A549 (cell line): ENCODE measurements at regions not wholly inside any gene's neighbourhood (a gene's known extent, or its start where the extent isn't known, plus 50 kb on each side); places are given as distances from the start of the nearest gene placed in this dataset.

Source experiments
- CBX8 ChIP-seq: fragments of 200-600 bp; sonication (generic); IDR thresholded peaks from 2 replicates; pipeline ENCODE4 v1.6.1; 2016
- CEBPB ChIP-seq, 2 experiments: fragments of >200 bp in 1 of 2; sonication (Bioruptor Twin) in 1 of 2; formaldehyde crosslinking in 1 of 2; IDR thresholded peaks; 2 replicates each; pipeline ENCODE4 v1.6.1; 2012 to 2016
- CTCF ChIP-seq: fragments of >200 bp; sonication (Bioruptor Twin); formaldehyde crosslinking; IDR thresholded peaks from 3 replicates; pipeline ENCODE4 v1.5.1; 2016
- EP300 ChIP-seq, 2 experiments: fragments of >200 bp; sonication (Bioruptor Twin); formaldehyde crosslinking; IDR thresholded peaks; 2 replicates in 1 of 2; 3 replicates in 1 of 2; pipeline ENCODE4 v1.6.1; 2016 to 2017
- HDAC2 ChIP-seq: fragments of 200-600 bp; sonication (generic); IDR thresholded peaks from 2 replicates; pipeline ENCODE4 v1.6.1; 2016
- HOXB13 ChIP-seq: fragments of 250-450 bp; sonication (Bioruptor Pico); IDR thresholded peaks from 2 replicates; pipeline ENCODE4 v1.5.0; 2020; ENCODE audit warnings: low read depth, mild to moderate bottlenecking, moderate library complexity
- JUN ChIP-seq, 2 experiments: fragments of >200 bp; sonication (Bioruptor Twin); formaldehyde crosslinking; IDR thresholded peaks; 2 replicates in 1 of 2; 3 replicates in 1 of 2; pipeline ENCODE4 v1.6.1; 2016 to 2017
- JUNB ChIP-seq: fragments of >200 bp; sonication (Bioruptor Twin); formaldehyde crosslinking; IDR thresholded peaks from 2 replicates; pipeline ENCODE4 v1.6.1; 2016
- MAFK ChIP-seq: fragments of 450-650 bp; IDR thresholded peaks from 2 replicates; pipeline ENCODE4 v1.6.1; 2014; ENCODE audit not compliant: partially characterized antibody
- POLR2A ChIP-seq: IDR thresholded peaks from 2 replicates; pipeline ENCODE4 v1.6.1; 2012; ENCODE audit warnings: mild to moderate bottlenecking, low read length
- RNF2 ChIP-seq: fragments of 200-600 bp; sonication (generic); IDR thresholded peaks from 2 replicates; pipeline ENCODE4 v1.6.1; 2016; ENCODE audit warnings: low read depth, mild to moderate bottlenecking, antibody characterized with exemption, moderate library complexity, borderline replicate concordance
- TF ChIP-seq, protein P1 (sequence below): fragments of 200-600 bp; sonication (generic); IDR thresholded peaks from 2 replicates; pipeline ENCODE4 v1.6.1; 2016; ENCODE audit warnings: antibody characterized with exemption, mild to moderate bottlenecking, moderate library complexity

DNA sequence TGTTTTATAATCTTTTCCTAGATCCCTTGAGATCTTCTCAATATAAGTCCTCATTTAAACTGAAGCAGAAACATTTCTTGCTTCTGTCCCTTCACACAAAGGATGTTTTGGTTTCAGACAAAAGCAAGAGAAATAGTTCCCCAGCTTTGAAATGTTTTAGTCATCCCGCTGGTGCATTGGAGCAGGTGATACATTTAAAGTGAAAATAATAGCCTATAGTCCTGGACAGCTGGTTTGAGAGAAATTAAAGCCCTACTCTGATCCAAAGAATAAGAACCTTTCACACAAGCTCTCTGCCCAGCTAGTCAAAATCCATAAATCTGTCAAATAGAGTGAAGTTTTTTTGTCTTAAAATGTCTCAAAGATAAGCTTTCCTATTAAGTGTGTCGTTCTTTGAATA, 79.4 kb downstream of the LUZP4 start:
- TF ChIP-seq CTCF (no peak), JUN (IDR thresholded peaks at IDR 0.05) (no peak), CEBPB (IDR thresholded peaks at IDR 0.05) (no peak), HOXB13 (no peak), HDAC2 (no peak), POLR2A (no peak), JUNB (no peak), MAFK (no peak), CBX8 (no peak), EP300 (IDR thresholded peaks at IDR 0.05) (no peak), RNF2 (no peak)
- TF ChIP-seq, protein P1, sequence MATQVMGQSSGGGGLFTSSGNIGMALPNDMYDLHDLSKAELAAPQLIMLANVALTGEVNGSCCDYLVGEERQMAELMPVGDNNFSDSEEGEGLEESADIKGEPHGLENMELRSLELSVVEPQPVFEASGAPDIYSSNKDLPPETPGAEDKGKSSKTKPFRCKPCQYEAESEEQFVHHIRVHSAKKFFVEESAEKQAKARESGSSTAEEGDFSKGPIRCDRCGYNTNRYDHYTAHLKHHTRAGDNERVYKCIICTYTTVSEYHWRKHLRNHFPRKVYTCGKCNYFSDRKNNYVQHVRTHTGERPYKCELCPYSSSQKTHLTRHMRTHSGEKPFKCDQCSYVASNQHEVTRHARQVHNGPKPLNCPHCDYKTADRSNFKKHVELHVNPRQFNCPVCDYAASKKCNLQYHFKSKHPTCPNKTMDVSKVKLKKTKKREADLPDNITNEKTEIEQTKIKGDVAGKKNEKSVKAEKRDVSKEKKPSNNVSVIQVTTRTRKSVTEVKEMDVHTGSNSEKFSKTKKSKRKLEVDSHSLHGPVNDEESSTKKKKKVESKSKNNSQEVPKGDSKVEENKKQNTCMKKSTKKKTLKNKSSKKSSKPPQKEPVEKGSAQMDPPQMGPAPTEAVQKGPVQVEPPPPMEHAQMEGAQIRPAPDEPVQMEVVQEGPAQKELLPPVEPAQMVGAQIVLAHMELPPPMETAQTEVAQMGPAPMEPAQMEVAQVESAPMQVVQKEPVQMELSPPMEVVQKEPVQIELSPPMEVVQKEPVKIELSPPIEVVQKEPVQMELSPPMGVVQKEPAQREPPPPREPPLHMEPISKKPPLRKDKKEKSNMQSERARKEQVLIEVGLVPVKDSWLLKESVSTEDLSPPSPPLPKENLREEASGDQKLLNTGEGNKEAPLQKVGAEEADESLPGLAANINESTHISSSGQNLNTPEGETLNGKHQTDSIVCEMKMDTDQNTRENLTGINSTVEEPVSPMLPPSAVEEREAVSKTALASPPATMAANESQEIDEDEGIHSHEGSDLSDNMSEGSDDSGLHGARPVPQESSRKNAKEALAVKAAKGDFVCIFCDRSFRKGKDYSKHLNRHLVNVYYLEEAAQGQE, result no peak
